PC-3 (cell line): ENCODE measurements at regions not wholly inside any gene's neighbourhood (a gene's known extent, or its start where the extent isn't known, plus 50 kb on each side); places are given as distances from the start of the nearest gene placed in this dataset.

Experiments
- ATAC-seq: fragments of 200-7000 bp; cut with Tn5 transposase; 2 replicates; pipeline ENCODE4 v1.9.1; 2020; ENCODE audit warnings: mild to moderate bottlenecking, moderate library complexity
- BruUV-seq: library from RNA; stranded (reverse); fragments of 400-500 nt; replicated peaks from 2 replicates; lab custom pipeline; 2021; lab: Mats Ljungman, UMichigan
- CTCF ChIA-PET: fragments of 300-600 bp; sonication (Branson Sonifier 250); formaldehyde crosslinking; loops from one replicate; lab custom pipeline; 2022; ENCODE audit warnings: antibody characterized with exemption; lab: Charles Lee
- POLR2A ChIA-PET: fragments of 300-600 bp; sonication (Branson Sonifier 250); formaldehyde crosslinking; loops from one replicate; lab custom pipeline; 2022; ENCODE audit warnings: antibody characterized with exemption; ENCODE audit not compliant: unreplicated experiment; lab: Charles Lee
- DNase-seq: peaks from one replicate; pipeline ENCODE4 v3.0.0-alpha.2; 2015
- H2AFZ ChIP-seq: fragments of 300-600 bp; sonication (generic); 2 replicates; pipeline ENCODE4 v1.6.0; 2016; ENCODE audit warnings: antibody characterized with exemption, low read length
- H3F3A ChIP-seq: fragments of 300-600 bp; sonication (generic); one replicate; pipeline ENCODE4 v1.6.0; 2017; ENCODE audit warnings: antibody characterized with exemption, low read length, control low read depth, mild to moderate bottlenecking; ENCODE audit not compliant: unreplicated experiment
- H3K27ac ChIP-seq: fragments of 300-600 bp; sonication (generic); 2 replicates; pipeline ENCODE4 v1.5.1; 2016; ENCODE audit warnings: mild to moderate bottlenecking, low read length
- H3K27me3 ChIP-seq: fragments of 300-600 bp; sonication (generic); 2 replicates; pipeline ENCODE4 v1.6.1; 2016; ENCODE audit warnings: low read length, mixed read lengths
- H3K36me3 ChIP-seq: fragments of 300-600 bp; sonication (generic); 2 replicates; pipeline ENCODE4 v1.6.1; 2016; ENCODE audit warnings: low read depth, mixed run types, low read length, mixed read lengths
- H3K4me1 ChIP-seq: fragments of 300-600 bp; sonication (generic); 2 replicates; pipeline ENCODE4 v1.5.1; 2016; ENCODE audit warnings: low read length; ENCODE audit not compliant: insufficient read depth
- H3K4me2 ChIP-seq: fragments of 300-600 bp; sonication (generic); 2 replicates; pipeline ENCODE4 v1.6.0; 2016; ENCODE audit warnings: low read length
- H3K4me3 ChIP-seq: fragments of 300-600 bp; sonication (generic); 2 replicates; pipeline ENCODE4 v1.5.1; 2016; ENCODE audit warnings: mild to moderate bottlenecking, low read length, mixed read lengths
- H3K79me2 ChIP-seq: fragments of 300-600 bp; sonication (generic); 2 replicates; pipeline ENCODE4 v1.6.1; 2017; ENCODE audit warnings: low read length, mixed read lengths
- H3K9ac ChIP-seq: fragments of 300-600 bp; sonication (generic); 2 replicates; pipeline ENCODE4 v1.6.0; 2016; ENCODE audit warnings: mild to moderate bottlenecking, low read length
- H3K9me2 ChIP-seq: fragments of 300-600 bp; sonication (generic); replicated peaks from 2 replicates; pipeline ENCODE4 v1.6.1; 2016; ENCODE audit warnings: mixed run types, low read length, mixed read lengths
- H3K9me3 ChIP-seq: fragments of 300-600 bp; sonication (generic); 2 replicates; pipeline ENCODE4 v1.6.1; 2016; ENCODE audit warnings: low read length, mixed read lengths
- H4K20me1 ChIP-seq: fragments of 300-600 bp; sonication (generic); 2 replicates; pipeline ENCODE4 v1.6.1; 2016; ENCODE audit warnings: low read length, mixed read lengths
- EZH2 ChIP-seq: fragments of 300-600 bp; sonication (generic); IDR thresholded peaks from one replicate; pipeline ENCODE4 v1.6.1; 2017; ENCODE audit warnings: antibody characterized with exemption, mild to moderate bottlenecking, low read length; ENCODE audit not compliant: unreplicated experiment
- EZH2phosphoT487 ChIP-seq: fragments of 300-600 bp; sonication (generic); IDR thresholded peaks from 2 replicates; pipeline ENCODE4 v1.6.1; 2018; ENCODE audit warnings: mild to moderate bottlenecking, antibody characterized with exemption, low read length, borderline replicate concordance
- intact Hi-C: fragments of 100-400 bp; cut with micrococcal nuclease; formaldehyde crosslinking; loops from 2 replicates; pipeline ENCODE4 v1.9.0; 2023
- TF ChIP-seq, protein P1 (sequence below): fragments of 300-600 bp; sonication (generic); conservative IDR thresholded peaks from 2 replicates; pipeline ENCODE4 v1.5.1; 2017; ENCODE audit warnings: antibody characterized with exemption, low read depth, mild to moderate bottlenecking, low read length

DNA sequence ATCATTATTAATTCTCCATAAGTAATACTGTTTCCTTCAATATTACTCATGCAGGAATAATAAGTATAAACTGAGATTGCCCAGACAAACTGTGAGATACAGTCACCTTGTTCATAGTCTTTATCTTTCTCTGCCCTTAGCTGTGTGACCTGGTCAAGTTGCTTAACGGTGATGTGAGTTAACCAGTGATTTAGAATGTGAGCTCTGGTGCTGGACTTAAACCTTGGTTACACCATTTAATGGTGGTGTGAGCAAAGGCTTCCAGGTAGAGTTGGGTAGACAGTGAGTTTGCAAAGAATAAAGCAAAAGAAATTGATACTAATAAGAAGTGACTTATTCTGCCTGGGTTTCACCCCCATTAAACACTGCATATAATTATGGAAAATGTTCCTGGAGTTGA lies 86.2 kb upstream of the DEFB112 start:
- DNase-seq = no peak
- Histone ChIP-seq H3K9me2 (no peaks in the 10 kb centered on the region), H3K4me1 (no peaks in the 10 kb centered on the region), H3K9me3 (no peaks in the 10 kb centered on the region), H2AFZ (no peak overlapping the region), H3K27ac (no peak overlapping the region), H3K36me3 (no peaks in the 10 kb centered on the region), H4K20me1 (no peaks in the 10 kb centered on the region), H3K4me2 (no peak overlapping the region), H3K27me3 (peaks cover 33% of the 10 kb centered on the region), H3K9ac (no peak overlapping the region), H3F3A (no peaks in the 10 kb centered on the region), H3K4me3 (no peak overlapping the region), H3K79me2 (no peaks in the 10 kb centered on the region)
- ChIA-PET POLR2A (no interaction called here), CTCF (no interaction called here)
- TF ChIP-seq EZH2phosphoT487 (no peak), EZH2 (no peak)
- TF ChIP-seq, protein P1, sequence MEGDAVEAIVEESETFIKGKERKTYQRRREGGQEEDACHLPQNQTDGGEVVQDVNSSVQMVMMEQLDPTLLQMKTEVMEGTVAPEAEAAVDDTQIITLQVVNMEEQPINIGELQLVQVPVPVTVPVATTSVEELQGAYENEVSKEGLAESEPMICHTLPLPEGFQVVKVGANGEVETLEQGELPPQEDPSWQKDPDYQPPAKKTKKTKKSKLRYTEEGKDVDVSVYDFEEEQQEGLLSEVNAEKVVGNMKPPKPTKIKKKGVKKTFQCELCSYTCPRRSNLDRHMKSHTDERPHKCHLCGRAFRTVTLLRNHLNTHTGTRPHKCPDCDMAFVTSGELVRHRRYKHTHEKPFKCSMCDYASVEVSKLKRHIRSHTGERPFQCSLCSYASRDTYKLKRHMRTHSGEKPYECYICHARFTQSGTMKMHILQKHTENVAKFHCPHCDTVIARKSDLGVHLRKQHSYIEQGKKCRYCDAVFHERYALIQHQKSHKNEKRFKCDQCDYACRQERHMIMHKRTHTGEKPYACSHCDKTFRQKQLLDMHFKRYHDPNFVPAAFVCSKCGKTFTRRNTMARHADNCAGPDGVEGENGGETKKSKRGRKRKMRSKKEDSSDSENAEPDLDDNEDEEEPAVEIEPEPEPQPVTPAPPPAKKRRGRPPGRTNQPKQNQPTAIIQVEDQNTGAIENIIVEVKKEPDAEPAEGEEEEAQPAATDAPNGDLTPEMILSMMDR = no peak
- no peak for ATAC-seq
- BruUV-seq = no TSS peak
- intact Hi-C loops = no loop called here

DNA sequence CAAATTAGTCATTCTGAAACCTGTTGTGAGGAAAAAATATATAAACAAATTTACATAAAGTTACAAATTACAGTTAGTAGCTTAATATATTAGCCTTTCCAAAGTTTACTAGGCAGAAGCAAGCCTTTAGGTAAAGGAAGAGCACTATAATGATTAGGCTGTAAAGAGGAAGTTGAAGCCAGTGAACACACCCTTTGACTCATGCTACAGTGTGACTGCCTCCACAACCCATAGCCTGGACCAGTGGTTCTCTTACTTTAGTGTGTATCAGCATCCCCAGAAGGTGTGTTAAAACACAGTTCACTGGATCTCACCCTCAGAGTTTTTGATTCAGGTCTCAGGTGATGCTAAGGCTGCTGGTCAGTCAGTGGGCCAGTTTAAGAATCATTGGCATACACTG lies 91.4 kb upstream of the DEFB112 start:
- Histone ChIP-seq H3K27me3 (peaks cover 11% of the 10 kb centered on the region), H3K27ac (no peak overlapping the region), H3K9me3 (no peaks in the 10 kb centered on the region), H3K9me2 (no peaks in the 10 kb centered on the region), H4K20me1 (no peaks in the 10 kb centered on the region), H3K4me2 (no peak overlapping the region), H3K79me2 (no peaks in the 10 kb centered on the region), H3K9ac (no peak overlapping the region), H3K4me3 (no peak overlapping the region), H3K4me1 (no peaks in the 10 kb centered on the region), H3F3A (no peaks in the 10 kb centered on the region), H3K36me3 (no peaks in the 10 kb centered on the region), H2AFZ (no peak overlapping the region)
- no TSS peak for BruUV-seq
- TF ChIP-seq, protein P1 = no peak
- TF ChIP-seq EZH2 (no peak), EZH2phosphoT487 (no peak)
- intact Hi-C loops = no loop called here
- DNase-seq = no peak
- no peak for ATAC-seq
- CTCF ChIA-PET = no interaction called here
- POLR2A ChIA-PET = no interaction called here

DNA sequence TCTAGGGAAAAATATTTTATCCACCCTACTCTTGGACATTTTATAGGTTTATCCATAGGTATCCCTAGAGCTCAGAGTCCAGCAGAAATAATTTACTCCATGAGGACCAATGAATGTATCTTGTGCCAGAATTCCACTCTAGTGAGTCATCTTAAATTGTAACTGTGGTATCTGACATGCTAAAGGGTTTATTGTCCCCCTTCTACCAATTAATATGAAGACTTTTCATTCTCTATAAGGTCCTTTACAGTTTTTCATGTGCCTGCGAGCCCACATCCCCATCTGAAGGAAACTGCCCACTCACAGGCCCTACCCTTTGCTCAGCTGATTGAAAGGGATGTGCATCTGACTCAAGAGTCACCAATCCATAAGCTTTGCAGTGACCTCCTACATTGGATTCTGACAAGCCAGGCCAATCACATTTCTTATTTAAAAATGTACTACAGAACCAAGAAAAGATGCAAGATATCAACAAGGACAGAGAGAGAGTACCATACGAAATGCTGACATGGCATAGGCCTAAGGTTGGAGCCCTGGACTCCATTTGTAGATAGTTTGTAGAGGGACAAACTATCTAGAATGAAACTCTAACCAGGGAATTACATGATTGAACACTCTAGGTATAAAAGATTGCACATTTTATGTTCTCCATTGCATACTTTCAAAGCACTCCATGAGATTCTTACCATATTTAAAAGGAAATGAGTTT lies 93.4 kb upstream of the DEFB112 start:
- ATAC-seq = no peak
- intact Hi-C loops = no loop called here

More for the DNA sequence above, 93.4 kb upstream of the DEFB112 start:
- H3K4me1 ChIP-seq = no peaks in the 10 kb centered on the region
- H3K27me3 ChIP-seq = peaks cover 7% of the 10 kb centered on the region
- no peaks in the 10 kb centered on the region for H3K9me3 ChIP-seq
- ChIA-PET CTCF (no interaction called here), POLR2A (no interaction called here)
- no peak overlapping the region for H2AFZ ChIP-seq
- no peak overlapping the region for H3K27ac ChIP-seq
- TF ChIP-seq EZH2phosphoT487 (no peak), EZH2 (no peak)
- TF ChIP-seq, protein P1 = no peak
- H4K20me1 ChIP-seq = no peaks in the 10 kb centered on the region
- H3K9ac ChIP-seq = no peak overlapping the region
- H3F3A ChIP-seq = no peaks in the 10 kb centered on the region
- DNase-seq = peak; percentile 27
- no peak overlapping the region for H3K4me2 ChIP-seq
- no TSS peak for BruUV-seq
- no peaks in the 10 kb centered on the region for H3K36me3 ChIP-seq
- H3K9me2 ChIP-seq = no peaks in the 10 kb centered on the region
- H3K79me2 ChIP-seq = no peaks in the 10 kb centered on the region
- no peak overlapping the region for H3K4me3 ChIP-seq
